ENCODE measurements at regions not wholly inside any gene's neighbourhood (a gene's known extent, or its start where the extent isn't known, plus 50 kb on each side); places are given as distances from the start of the nearest gene placed in this dataset.

GRCh38 chrX:110448459-110448858 is 89.8 kb downstream of the RTL9 start:
- TF ChIP-seq, protein P1, sequence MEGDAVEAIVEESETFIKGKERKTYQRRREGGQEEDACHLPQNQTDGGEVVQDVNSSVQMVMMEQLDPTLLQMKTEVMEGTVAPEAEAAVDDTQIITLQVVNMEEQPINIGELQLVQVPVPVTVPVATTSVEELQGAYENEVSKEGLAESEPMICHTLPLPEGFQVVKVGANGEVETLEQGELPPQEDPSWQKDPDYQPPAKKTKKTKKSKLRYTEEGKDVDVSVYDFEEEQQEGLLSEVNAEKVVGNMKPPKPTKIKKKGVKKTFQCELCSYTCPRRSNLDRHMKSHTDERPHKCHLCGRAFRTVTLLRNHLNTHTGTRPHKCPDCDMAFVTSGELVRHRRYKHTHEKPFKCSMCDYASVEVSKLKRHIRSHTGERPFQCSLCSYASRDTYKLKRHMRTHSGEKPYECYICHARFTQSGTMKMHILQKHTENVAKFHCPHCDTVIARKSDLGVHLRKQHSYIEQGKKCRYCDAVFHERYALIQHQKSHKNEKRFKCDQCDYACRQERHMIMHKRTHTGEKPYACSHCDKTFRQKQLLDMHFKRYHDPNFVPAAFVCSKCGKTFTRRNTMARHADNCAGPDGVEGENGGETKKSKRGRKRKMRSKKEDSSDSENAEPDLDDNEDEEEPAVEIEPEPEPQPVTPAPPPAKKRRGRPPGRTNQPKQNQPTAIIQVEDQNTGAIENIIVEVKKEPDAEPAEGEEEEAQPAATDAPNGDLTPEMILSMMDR (IDR thresholded peaks at IDR 0.05) = no peak
- no peak for TF ChIP-seq POLR2A (IDR thresholded peaks at IDR 0.05)

Data from body of pancreas (tissue), 4 donors.